SU-DHL-6 (cell line): ENCODE measurements at regions not wholly inside any gene's neighbourhood (a gene's known extent, or its start where the extent isn't known, plus 50 kb on each side); places are given as distances from the start of the nearest gene placed in this dataset.

ENCODE experiments used
- CTCF ChIP-seq: fragments of 200-600 bp; sonication (generic); IDR thresholded peaks from one replicate; pipeline ENCODE4 v1.5.1; 2017; ENCODE audit warnings: antibody characterized with exemption, mild to moderate bottlenecking, low read length, moderate library complexity; ENCODE audit not compliant: insufficient read depth, poor library complexity, severe bottlenecking
- EZH2phosphoT487 ChIP-seq: fragments of 200-600 bp; sonication (generic), shearing (Covaris generic); conservative IDR thresholded peaks from 2 replicates; pipeline ENCODE4 v1.6.1; 2018; ENCODE audit warnings: mild to moderate bottlenecking, antibody characterized with exemption, low read length, moderate library complexity, mixed read lengths

- TF ChIP-seq CTCF (no peak), EZH2phosphoT487 (no peak)
Observed at GRCh38 chrX:5537098-5537497, 691.6 kb downstream of the NLGN4X start.
